ENCODE measurements at regions not wholly inside any gene's neighbourhood (a gene's known extent, or its start where the extent isn't known, plus 50 kb on each side); places are given as distances from the start of the nearest gene placed in this dataset.

DNA sequence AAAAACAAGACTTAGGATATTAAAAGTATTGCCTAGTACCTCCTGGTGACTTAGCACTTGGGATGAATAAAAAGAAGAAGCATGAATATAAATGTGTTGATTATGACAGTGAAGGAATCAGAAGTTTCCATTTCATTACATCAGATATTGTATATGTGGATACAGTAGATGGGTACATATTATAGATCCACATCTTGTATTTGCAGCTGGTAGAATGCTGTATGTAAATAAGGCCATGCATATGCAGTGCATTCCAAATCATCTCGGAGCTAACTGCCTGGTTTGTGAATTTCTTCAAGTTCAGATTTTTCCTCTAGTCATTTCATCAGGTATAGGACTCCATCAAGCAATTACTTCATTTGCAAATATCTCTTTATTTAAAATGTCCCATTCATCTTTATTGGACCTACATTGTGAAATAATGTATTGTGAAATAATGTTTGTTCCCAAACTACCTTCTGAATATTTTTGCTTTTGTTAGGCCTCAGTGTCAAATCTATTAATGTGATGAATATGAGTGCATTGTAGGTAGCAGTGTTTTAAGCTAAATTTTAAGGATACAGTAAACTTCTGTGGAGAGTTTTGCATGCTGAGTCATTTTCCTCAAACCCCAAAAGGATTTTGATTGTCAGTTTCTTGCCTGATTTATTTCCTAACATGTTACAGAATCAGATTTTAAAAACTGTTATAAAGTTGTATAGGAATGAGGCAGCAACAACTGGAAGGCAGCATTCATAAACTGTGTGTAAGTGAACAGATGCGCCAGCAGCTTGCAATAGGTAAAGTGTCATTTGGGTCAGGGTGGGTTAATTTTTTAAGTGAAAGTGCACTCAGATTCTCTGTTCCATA, 370.8 kb upstream of the RIOK2 start:
- Mint-ChIP-seq H3K9me3 (peaks cover 0 to 3% (median 2%) of the 10 kb centered on the region in 7 donors), H3K36me3 (no peaks in the 10 kb centered on the region), H3K27me3 (ENCODE audit: low read depth in 3 of 3) (peaks cover 0 to 1% (median 0%) of the 10 kb centered on the region in 3 donors), H3K27ac (no peak overlapping the region), H3K4me1 (no peaks in the 10 kb centered on the region), H3K4me3 (no peak overlapping the region)
- no peaks in the 10 kb centered on the region for H3K79me2 ChIP-seq (ENCODE audit: insufficient read depth, low read length)
- no peak overlapping the region for H3K4me3 ChIP-seq (replicated peaks in 1 of 3; ENCODE audit: low read depth in 2 of 3, low read length in 3 of 3)
- H3K9me3 ChIP-seq (replicated peaks in 1 of 2; ENCODE audit: control insufficient read depth in 1 of 2, insufficient read depth in 1 of 2, low read length in 2 of 2) = no peaks in the 10 kb centered on the region
- H2AFZ ChIP-seq (ENCODE audit: insufficient read depth, low read depth, low read length, poor library complexity, severe bottlenecking) = no peak overlapping the region
- WGBS (ENCODE audit: insufficient coverage) = 88% methylated on average over 1 of the region's 2 CpGs
- TF ChIP-seq, protein P1, sequence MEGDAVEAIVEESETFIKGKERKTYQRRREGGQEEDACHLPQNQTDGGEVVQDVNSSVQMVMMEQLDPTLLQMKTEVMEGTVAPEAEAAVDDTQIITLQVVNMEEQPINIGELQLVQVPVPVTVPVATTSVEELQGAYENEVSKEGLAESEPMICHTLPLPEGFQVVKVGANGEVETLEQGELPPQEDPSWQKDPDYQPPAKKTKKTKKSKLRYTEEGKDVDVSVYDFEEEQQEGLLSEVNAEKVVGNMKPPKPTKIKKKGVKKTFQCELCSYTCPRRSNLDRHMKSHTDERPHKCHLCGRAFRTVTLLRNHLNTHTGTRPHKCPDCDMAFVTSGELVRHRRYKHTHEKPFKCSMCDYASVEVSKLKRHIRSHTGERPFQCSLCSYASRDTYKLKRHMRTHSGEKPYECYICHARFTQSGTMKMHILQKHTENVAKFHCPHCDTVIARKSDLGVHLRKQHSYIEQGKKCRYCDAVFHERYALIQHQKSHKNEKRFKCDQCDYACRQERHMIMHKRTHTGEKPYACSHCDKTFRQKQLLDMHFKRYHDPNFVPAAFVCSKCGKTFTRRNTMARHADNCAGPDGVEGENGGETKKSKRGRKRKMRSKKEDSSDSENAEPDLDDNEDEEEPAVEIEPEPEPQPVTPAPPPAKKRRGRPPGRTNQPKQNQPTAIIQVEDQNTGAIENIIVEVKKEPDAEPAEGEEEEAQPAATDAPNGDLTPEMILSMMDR (IDR thresholded peaks at IDR 0.05) = no peak
- intact Hi-C loops (cut with micrococcal nuclease) = no loop called here
- H4K20me1 ChIP-seq (ENCODE audit: insufficient read depth, low read length) = no peaks in the 10 kb centered on the region
- no peaks in the 10 kb centered on the region for H3K27me3 ChIP-seq (ENCODE audit: control insufficient read depth in 2 of 2, insufficient read depth in 2 of 2, low read length in 2 of 2)
- no peaks in the 10 kb centered on the region for H3K36me3 ChIP-seq (replicated peaks in 1 of 2; ENCODE audit: control insufficient read depth in 1 of 2, insufficient read depth in 2 of 2, low read length in 2 of 2)
- no peak overlapping the region for H3K9ac ChIP-seq (ENCODE audit: insufficient read depth, low read length, poor library complexity, severe bottlenecking)
- H3K4me2 ChIP-seq (replicated peaks; ENCODE audit: extremely low read depth, low read length, poor library complexity, severe bottlenecking) = no peak overlapping the region
- no peak overlapping the region for H3K27ac ChIP-seq (ENCODE audit: low read depth in 1 of 2, low read length in 2 of 2)
- H3K4me1 ChIP-seq (ENCODE audit: control insufficient read depth in 1 of 2, insufficient read depth in 2 of 2, low read length in 2 of 2) = peaks cover 0 to under 1% of the 10 kb centered on the region in 2 donors
- no peak for DNase-seq

DNA sequence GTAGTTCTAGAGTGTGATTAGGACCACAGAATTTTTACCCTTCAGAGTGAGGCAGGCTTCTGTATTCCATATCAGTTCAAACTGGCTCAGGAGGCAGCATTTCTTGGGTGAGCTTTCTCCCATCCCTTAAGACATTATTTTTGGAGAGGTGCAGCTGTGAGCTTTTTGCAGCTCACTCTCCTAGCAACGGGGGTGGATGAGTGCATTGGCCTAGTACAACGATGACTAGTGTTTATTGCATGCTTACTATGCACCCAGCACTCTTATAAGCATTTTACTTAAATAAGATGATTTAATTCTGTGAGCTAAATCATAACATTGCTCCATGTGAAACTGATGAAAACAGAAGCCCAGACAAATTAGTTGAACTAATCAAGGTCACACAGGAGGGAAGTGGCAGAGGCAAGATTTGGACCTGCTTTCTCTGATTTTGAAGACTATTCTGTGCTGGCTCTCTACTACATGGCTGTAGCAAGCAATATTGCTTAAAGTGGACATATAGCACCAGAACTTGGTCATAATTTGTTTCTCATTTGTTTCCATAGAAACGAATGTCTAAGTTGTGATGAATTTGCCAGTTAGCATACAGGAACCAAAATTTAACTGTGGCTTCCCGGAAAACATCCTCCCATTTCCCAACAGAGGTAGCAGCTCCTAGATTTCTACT, 372.1 kb upstream of the RIOK2 start:
- no peak overlapping the region for H2AFZ ChIP-seq (ENCODE audit: insufficient read depth, low read depth, low read length, poor library complexity, severe bottlenecking)
- H3K27ac ChIP-seq (ENCODE audit: low read depth in 1 of 2, low read length in 2 of 2) = no peak overlapping the region
- TF ChIP-seq, protein P1 (IDR thresholded peaks at IDR 0.05) = no peak
- DNase-seq = no peak
- no peak overlapping the region for H3K9ac ChIP-seq (ENCODE audit: insufficient read depth, low read length, poor library complexity, severe bottlenecking)
- peaks cover 0 to 3% (median 2%) of the 10 kb centered on the region in 7 donors for H3K9me3 Mint-ChIP-seq
- H3K4me1 ChIP-seq (ENCODE audit: control insufficient read depth in 1 of 2, insufficient read depth in 2 of 2, low read length in 2 of 2) = no peaks in the 10 kb centered on the region
- no peak overlapping the region for H3K4me3 Mint-ChIP-seq
- peaks cover 0 to 1% (median 0%) of the 10 kb centered on the region in 3 donors for H3K27me3 Mint-ChIP-seq (ENCODE audit: low read depth in 3 of 3)
- H3K4me1 Mint-ChIP-seq = no peaks in the 10 kb centered on the region
- no peaks in the 10 kb centered on the region for H3K79me2 ChIP-seq (ENCODE audit: insufficient read depth, low read length)
- H3K4me3 ChIP-seq (replicated peaks in 1 of 3; ENCODE audit: low read depth in 2 of 3, low read length in 3 of 3) = no peak overlapping the region
- no peaks in the 10 kb centered on the region for H3K27me3 ChIP-seq (ENCODE audit: control insufficient read depth in 2 of 2, insufficient read depth in 2 of 2, low read length in 2 of 2)
- intact Hi-C loops (cut with micrococcal nuclease) = no loop called here
- no peaks in the 10 kb centered on the region for H3K9me3 ChIP-seq (replicated peaks in 1 of 2; ENCODE audit: control insufficient read depth in 1 of 2, insufficient read depth in 1 of 2, low read length in 2 of 2)
- no peak overlapping the region for H3K27ac Mint-ChIP-seq
- no peaks in the 10 kb centered on the region for H3K36me3 ChIP-seq (replicated peaks in 1 of 2; ENCODE audit: control insufficient read depth in 1 of 2, insufficient read depth in 2 of 2, low read length in 2 of 2)
- H3K36me3 Mint-ChIP-seq = no peaks in the 10 kb centered on the region
- no peaks in the 10 kb centered on the region for H4K20me1 ChIP-seq (ENCODE audit: insufficient read depth, low read length)
- 89% methylated on average over 1 of the region's 4 CpGs for WGBS (ENCODE audit: insufficient coverage)
- no peak overlapping the region for H3K4me2 ChIP-seq (replicated peaks; ENCODE audit: extremely low read depth, low read length, poor library complexity, severe bottlenecking)
